GM19438 (cell line): ENCODE measurements at regions not wholly inside any gene's neighbourhood (a gene's known extent, or its start where the extent isn't known, plus 50 kb on each side); places are given as distances from the start of the nearest gene placed in this dataset.
"Not testable (repeated sequence)": the region's sequence is repeated elsewhere in the genome, so short reads cannot be mapped to it uniquely, and the experiment has no call there.

Experiments used
- ATAC-seq: cut with Tn5 transposase; IDR thresholded peaks from one replicate; pipeline ENCODE4 v1.9.1; 2021; ENCODE audit warnings: low read depth; ENCODE audit not compliant: unreplicated experiment

- ATAC-seq = no peak
Measured at GRCh38 chr2:17373041-17373440, 145.2 kb downstream of the RAD51AP2 start.

GRCh38 chr2:17363846-17364245, 154.4 kb downstream of the RAD51AP2 start:
- ATAC-seq = no peak

GRCh38 chr2:17362956-17363355, 155.3 kb downstream of the RAD51AP2 start:
- no peak for ATAC-seq

DNA sequence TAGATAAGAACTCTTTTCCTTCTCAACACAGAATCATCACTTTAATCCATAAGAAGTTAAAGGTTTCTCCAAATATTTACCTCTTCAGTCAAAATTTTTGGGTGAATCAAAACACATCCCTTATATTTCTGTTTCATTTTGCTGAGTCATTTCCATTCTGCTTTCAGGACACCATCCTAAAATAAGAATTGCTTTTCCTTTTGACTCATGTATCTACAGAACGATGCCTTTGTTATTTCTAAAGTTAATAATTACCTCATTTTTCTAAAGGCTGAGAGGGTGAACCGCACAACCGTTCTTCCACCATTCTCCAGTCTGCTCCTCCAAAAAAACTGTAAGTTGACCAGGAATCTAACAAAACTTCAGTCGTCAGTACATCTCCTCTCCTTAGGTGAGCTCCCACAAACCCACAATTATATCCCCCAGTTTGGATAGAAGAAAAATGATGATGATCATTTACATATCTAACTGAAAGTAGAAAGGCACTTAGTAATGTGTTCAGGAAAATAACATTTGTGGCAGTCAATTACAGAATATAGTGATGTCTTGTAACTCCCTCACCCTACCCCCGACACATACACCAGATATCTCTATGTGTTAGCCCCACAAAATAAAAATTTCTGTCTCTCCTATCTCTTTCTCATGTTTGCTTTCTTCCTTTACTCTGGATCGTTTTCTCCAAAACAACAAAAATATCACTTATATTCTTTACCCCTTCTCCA, 162.5 kb downstream of the RAD51AP2 start:
- ATAC-seq = peak; percentile 91

DNA sequence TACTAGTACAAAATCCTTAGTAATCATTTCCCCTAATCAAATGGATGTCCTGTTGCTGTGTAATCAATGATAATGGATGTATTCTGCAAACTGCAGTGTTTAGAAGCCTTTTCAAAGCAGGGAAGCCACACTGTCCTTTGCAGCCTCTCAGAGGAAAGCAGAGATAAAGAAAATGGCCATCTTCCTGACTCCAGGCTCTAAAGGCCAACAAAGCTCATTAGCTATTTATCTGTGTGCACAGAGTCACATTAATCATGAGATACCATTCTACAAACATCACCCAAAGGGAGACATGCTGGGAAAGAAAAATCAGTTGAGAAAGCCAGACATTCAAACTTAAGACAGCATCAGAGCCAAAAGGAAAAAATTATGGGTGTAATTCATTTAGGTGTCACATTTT, 165.0 kb downstream of the RAD51AP2 start:
- ATAC-seq = no peak

DNA sequence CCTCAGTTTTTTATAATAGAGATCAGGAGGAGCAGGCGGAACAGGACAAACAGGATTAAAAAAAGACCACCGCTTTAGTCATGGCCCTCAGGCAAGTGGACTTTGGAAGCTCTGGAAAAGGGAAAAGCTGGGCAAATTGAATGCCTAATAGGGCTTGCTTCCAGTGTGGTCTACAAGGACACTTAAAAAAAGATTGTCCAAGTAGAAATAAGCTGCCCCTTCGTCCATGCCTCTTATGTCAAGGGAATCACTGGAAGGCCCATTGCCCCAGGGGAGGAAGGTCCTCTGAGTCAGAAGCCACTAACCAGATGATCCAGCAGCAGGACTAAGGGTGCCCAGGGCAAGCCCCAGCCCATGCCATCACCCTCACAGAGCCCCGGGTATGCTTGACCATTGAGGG, 175.5 kb downstream of the RAD51AP2 start:
- not testable (repeated sequence) for ATAC-seq

DNA sequence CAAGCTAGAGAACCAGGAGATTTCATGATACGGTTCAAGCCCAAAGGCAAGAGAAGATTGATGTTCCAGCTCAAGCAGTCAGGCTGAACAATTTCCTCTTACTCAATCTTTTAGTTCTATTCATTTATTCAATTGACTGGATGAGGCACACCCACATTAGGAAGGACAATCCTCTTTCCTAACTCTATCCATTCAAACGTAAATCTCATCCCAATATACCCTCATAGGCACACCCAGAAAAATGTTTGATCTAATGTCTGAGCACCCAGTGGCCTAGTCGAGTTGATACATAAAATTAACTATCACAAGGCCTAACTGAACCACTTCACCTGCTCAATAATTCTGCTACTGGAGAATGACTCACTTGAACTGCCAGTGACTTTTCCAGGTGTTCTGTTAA, 180.7 kb downstream of the RAD51AP2 start:
- no peak for ATAC-seq

- no peak for ATAC-seq
Measured at GRCh38 chr2:17336458-17336857, 181.8 kb downstream of the RAD51AP2 start.

DNA sequence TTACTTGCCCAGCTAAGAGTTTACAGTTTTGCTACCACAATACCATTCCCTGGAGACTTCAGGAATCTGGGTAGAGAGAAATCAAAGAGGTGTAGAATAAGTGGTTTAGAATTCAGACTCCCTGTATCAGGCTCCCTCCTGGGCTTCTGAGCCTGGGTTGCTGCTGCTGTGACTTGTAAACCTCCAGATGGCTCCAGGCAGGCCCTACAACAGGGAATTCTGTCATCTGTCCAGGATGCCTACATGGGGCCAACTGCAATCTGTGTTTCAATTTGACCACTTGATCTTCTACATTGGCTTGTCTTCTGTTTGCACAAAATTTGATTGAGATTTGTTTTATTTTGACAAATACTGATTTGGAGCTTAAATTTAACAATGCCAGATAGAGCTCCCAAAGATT, 183.9 kb downstream of the RAD51AP2 start:
- ATAC-seq = no peak

DNA sequence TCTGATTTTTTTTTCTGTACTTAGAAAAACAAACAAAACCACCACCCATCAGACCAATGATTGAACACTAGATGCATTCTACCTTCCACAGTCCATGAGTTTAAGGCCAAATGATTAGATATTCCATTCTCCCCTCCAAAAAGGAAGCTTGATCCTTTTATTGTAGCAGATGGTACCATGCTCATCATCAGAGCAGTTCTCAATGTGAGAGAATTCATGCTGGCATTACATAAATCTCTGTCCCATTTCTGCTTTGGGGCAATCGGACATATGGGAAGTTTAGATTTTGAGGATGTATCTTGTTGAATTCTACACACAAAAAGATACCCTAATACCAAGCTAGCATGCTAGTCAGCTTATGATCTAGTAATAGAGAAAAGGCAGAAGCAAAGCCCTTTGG, 186.6 kb downstream of the RAD51AP2 start:
- no peak for ATAC-seq

GRCh38 chr2:17328161-17328560, 190.1 kb downstream of the RAD51AP2 start:
- ATAC-seq = no peak

- ATAC-seq = no peak
Measured at GRCh38 chr2:17327649-17328048, 190.6 kb downstream of the RAD51AP2 start.

DNA sequence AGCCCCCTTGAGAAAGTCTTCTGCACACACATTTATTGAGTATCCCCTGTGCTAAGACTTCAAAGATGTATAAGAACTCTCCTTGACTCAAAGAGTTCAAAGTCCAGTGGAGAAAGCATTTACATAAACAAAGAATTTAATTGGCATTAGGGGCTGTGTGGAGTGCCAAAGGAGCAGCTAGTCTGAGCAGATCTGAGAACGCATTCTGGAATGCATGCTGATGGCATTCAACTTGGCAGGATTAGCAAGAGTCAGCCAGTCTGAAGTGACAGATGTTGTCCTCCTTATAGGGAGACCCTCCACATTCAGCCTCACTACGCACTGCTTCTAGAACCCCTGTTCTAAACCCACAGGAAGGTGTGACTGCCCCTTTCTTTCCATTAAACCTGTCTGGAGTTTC, 191.5 kb downstream of the RAD51AP2 start:
- ATAC-seq = no peak

- no peak for ATAC-seq
Measured at GRCh38 chr2:17323697-17324096, 194.5 kb downstream of the RAD51AP2 start.

DNA sequence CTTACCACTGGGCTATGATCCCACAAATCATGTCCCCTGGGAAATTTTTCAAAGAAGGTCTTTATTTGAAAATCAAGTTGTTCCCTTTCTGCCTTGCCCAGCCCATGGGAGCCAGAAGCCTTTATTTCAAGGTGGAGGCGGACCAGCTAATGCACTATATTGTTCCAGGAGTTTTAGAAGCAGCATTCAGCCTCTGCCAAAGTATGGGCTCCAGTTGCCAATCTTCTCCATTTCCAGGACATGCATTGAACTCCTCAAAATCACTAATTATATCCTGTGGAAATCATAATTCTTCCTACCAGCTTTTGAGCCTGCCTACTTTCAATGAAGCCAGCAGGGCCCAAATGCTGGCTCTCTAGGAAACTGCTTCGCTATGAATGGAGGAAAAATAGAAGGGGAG, 195.8 kb downstream of the RAD51AP2 start:
- no peak for ATAC-seq

GRCh38 chr2:17319090-17319489, 199.2 kb downstream of the RAD51AP2 start:
- no peak for ATAC-seq

GRCh38 chr2:17318013-17318412, 200.2 kb downstream of the RAD51AP2 start:
- ATAC-seq = no peak

DNA sequence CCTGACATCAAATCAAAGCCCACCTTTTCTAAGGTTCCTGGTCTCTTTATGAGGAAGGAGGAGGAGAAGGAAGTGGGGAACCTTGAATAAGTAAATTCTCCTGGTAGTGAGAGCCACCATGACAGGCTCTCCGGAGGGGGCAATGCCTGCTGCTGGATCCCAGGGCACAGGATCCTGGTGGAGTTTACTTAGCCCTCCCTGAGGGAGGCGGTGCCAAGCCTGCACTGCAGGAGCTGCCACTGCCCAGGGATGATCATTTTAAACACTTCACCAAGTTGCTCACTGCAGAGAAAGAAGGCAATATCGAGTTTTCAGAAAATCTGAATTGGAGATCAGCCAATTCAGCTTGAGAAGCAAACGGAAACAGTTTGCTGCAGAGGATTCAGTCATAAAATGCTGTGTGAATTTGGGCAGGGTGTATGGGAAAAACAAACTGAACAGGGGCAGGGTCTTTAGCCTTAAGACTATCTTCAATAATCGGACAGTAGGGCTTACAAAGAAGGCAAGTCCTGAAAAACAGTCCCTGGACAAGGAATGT, 200.7 kb downstream of the RAD51AP2 start:
- no peak for ATAC-seq

GRCh38 chr2:17313261-17313660, 205.0 kb downstream of the RAD51AP2 start:
- no peak for ATAC-seq

GRCh38 chr2:17311771-17312511, 206.3 kb downstream of the RAD51AP2 start:
- ATAC-seq = no peak

GRCh38 chr2:17311106-17311619, 207.1 kb downstream of the RAD51AP2 start:
- ATAC-seq = no peak
